NB4 (cell line): ENCODE measurements at regions not wholly inside any gene's neighbourhood (a gene's known extent, or its start where the extent isn't known, plus 50 kb on each side); places are given as distances from the start of the nearest gene placed in this dataset.

Source experiments
- POLR2A ChIP-seq: IDR thresholded peaks from 2 replicates; pipeline ENCODE4 v1.6.1; 2011; ENCODE audit warnings: mild to moderate bottlenecking; ENCODE audit not compliant: insufficient read length; ENCODE audit errors: extremely low read depth
- TF ChIP-seq, protein P1 (sequence below): IDR thresholded peaks from one replicate; pipeline ENCODE4 v1.5.1; 2012; ENCODE audit warnings: low read depth, low read length

DNA sequence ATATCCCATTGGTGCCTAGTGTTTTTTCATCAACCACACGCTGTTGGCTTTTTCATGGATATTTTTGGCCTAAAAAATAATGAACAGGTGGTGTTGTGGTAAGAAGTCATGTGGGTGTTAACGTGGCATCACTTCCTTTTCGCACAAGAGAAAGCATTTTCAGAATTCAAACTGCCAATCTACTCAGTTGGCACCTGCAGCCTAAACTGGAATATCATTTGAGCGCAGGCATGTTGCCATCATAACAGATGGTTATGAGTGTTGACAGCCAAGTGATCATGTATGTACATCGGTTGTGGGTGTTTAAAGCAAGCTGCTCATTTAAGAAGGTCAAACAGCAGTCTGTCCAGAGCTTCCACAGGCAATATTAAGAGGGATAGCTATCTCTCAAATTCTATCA is 1963.0 kb downstream of the NCAM2 start:
- TF ChIP-seq, protein P1, sequence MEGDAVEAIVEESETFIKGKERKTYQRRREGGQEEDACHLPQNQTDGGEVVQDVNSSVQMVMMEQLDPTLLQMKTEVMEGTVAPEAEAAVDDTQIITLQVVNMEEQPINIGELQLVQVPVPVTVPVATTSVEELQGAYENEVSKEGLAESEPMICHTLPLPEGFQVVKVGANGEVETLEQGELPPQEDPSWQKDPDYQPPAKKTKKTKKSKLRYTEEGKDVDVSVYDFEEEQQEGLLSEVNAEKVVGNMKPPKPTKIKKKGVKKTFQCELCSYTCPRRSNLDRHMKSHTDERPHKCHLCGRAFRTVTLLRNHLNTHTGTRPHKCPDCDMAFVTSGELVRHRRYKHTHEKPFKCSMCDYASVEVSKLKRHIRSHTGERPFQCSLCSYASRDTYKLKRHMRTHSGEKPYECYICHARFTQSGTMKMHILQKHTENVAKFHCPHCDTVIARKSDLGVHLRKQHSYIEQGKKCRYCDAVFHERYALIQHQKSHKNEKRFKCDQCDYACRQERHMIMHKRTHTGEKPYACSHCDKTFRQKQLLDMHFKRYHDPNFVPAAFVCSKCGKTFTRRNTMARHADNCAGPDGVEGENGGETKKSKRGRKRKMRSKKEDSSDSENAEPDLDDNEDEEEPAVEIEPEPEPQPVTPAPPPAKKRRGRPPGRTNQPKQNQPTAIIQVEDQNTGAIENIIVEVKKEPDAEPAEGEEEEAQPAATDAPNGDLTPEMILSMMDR: no peak
- TF ChIP-seq POLR2A: no peak
